T-helper 1 cell treated with Interleukin-12 subunit alpha and Interleukin-12 subunit beta and Interleukin-4 antibody, amounts not matched to agents 30 ng/mL and 1 ng/mL, for 36 hours (primary cell): ENCODE measurements at regions not wholly inside any gene's neighbourhood (a gene's known extent, or its start where the extent isn't known, plus 50 kb on each side); places are given as distances from the start of the nearest gene placed in this dataset.
"Not testable (repeated sequence)": the region's sequence is repeated elsewhere in the genome, so short reads cannot be mapped to it uniquely, and the experiment has no call there.

Experiments
- intact Hi-C: fragments of 100-400 bp; cut with micrococcal nuclease; formaldehyde crosslinking; loops from one replicate; pipeline ENCODE4 v1.15.1; 2024

GRCh38 chr14:84027351-84027750 is 1502.6 kb upstream of the FLRT2 start:
- intact Hi-C loops: no loop called here

GRCh38 chr14:84028080-84028604 is 1501.8 kb upstream of the FLRT2 start:
- intact Hi-C loops: no loop called here

GRCh38 chr14:84029246-84029645 is 1500.7 kb upstream of the FLRT2 start:
- intact Hi-C loops: no loop called here

- intact Hi-C loops: no loop called here
Observed at GRCh38 chr14:84029720-84030119, 1500.2 kb upstream of the FLRT2 start.

GRCh38 chr14:84036840-84037239 is 1493.1 kb upstream of the FLRT2 start:
- intact Hi-C loops: no loop called here

GRCh38 chr14:84037593-84037992 is 1492.4 kb upstream of the FLRT2 start:
- intact Hi-C loops: no loop called here

GRCh38 chr14:84040101-84040500 is 1489.8 kb upstream of the FLRT2 start:
- intact Hi-C loops: no loop called here

- intact Hi-C loops: no loop called here
Observed at GRCh38 chr14:84041421-84041820, 1488.5 kb upstream of the FLRT2 start.

- intact Hi-C loops: no loop called here
Observed at GRCh38 chr14:84042992-84043391, 1487.0 kb upstream of the FLRT2 start.

GRCh38 chr14:84064316-84065125 is 1465.4 kb upstream of the FLRT2 start:
- intact Hi-C loops: no loop called here

- intact Hi-C loops: no loop called here
Observed at GRCh38 chr14:84065811-84066210, 1464.1 kb upstream of the FLRT2 start.

GRCh38 chr14:84068288-84068687 is 1461.7 kb upstream of the FLRT2 start:
- intact Hi-C loops: no loop called here

- intact Hi-C loops: no loop called here
Observed at GRCh38 chr14:84071061-84071460, 1458.9 kb upstream of the FLRT2 start.

GRCh38 chr14:84074626-84075025 is 1455.3 kb upstream of the FLRT2 start:
- intact Hi-C loops: no loop called here

- intact Hi-C loops: no loop called here
Observed at GRCh38 chr14:84080944-84081343, 1449.0 kb upstream of the FLRT2 start.

- intact Hi-C loops: no loop called here
Observed at GRCh38 chr14:84084056-84084630, 1445.8 kb upstream of the FLRT2 start.

GRCh38 chr14:84085493-84085892 is 1444.5 kb upstream of the FLRT2 start:
- intact Hi-C loops: no loop called here

GRCh38 chr14:84086714-84087113 is 1443.2 kb upstream of the FLRT2 start:
- intact Hi-C loops: no loop called here

GRCh38 chr14:84087986-84088531 is 1441.9 kb upstream of the FLRT2 start:
- intact Hi-C loops: no loop called here

- intact Hi-C loops: no loop called here
Observed at GRCh38 chr14:84090837-84091236, 1439.1 kb upstream of the FLRT2 start.

GRCh38 chr14:84095681-84096080 is 1434.3 kb upstream of the FLRT2 start:
- intact Hi-C loops: no loop called here

GRCh38 chr14:84098261-84098660 is 1431.7 kb upstream of the FLRT2 start:
- intact Hi-C loops: no loop called here

GRCh38 chr14:84099560-84099959 is 1430.4 kb upstream of the FLRT2 start:
- intact Hi-C loops: not testable (repeated sequence)
